IMR-90 (cell line): ENCODE measurements at regions not wholly inside any gene's neighbourhood (a gene's known extent, or its start where the extent isn't known, plus 50 kb on each side); places are given as distances from the start of the nearest gene placed in this dataset.

ENCODE experiments used
- CEBPB ChIP-seq: IDR thresholded peaks from 2 replicates; pipeline ENCODE4 v1.6.1; 2012; ENCODE audit warnings: low read depth, low read length, improper control_type of control experiment
- CHD1 ChIP-seq: IDR thresholded peaks from 2 replicates; pipeline ENCODE4 v1.6.1; 2012; ENCODE audit warnings: low read depth, low read length, improper control_type of control experiment
- MAFK ChIP-seq: IDR thresholded peaks from 2 replicates; pipeline ENCODE4 v1.6.1; 2012; ENCODE audit warnings: low read depth, low read length, improper control_type of control experiment
- MXI1 ChIP-seq: IDR thresholded peaks from 2 replicates; pipeline ENCODE4 v1.6.1; 2012; ENCODE audit warnings: low read depth, mild to moderate bottlenecking, low read length, moderate library complexity, borderline replicate concordance
- NFE2L2 ChIP-seq: fragments of 150-350 bp; IDR thresholded peaks from 2 replicates; pipeline ENCODE4 v1.6.1; 2016; ENCODE audit warnings: low read depth, mild to moderate bottlenecking, low read length
- POLR2A ChIP-seq: IDR thresholded peaks from 2 replicates; pipeline ENCODE4 v1.6.1; 2012; ENCODE audit warnings: mild to moderate bottlenecking, low read depth, low read length
- RAD21 ChIP-seq: IDR thresholded peaks from 2 replicates; pipeline ENCODE4 v1.6.1; 2012; ENCODE audit warnings: low read length, improper control_type of control experiment
- RFX5 ChIP-seq: IDR thresholded peaks from 2 replicates; pipeline ENCODE4 v1.8.0; 2012; ENCODE audit warnings: low read depth, mild to moderate bottlenecking, low read length, moderate library complexity
- SMC3 ChIP-seq: fragments of 150-350 bp; IDR thresholded peaks from 2 replicates; pipeline ENCODE4 v1.6.1; 2016; ENCODE audit warnings: low read depth, mild to moderate bottlenecking, antibody characterized with exemption, low read length, moderate library complexity
- TF ChIP-seq, protein P1 (sequence below): conservative IDR thresholded peaks from 2 replicates; pipeline ENCODE4 v1.5.1; 2012; ENCODE audit warnings: mild to moderate bottlenecking, low read depth, low read length, improper control_type of control experiment
- TF ChIP-seq, protein P2 (sequence below): fragments of 150-350 bp; IDR thresholded peaks from 2 replicates; pipeline ENCODE4 v1.6.1; 2016; ENCODE audit warnings: low read depth, mild to moderate bottlenecking, low read length, moderate library complexity, borderline replicate concordance

DNA sequence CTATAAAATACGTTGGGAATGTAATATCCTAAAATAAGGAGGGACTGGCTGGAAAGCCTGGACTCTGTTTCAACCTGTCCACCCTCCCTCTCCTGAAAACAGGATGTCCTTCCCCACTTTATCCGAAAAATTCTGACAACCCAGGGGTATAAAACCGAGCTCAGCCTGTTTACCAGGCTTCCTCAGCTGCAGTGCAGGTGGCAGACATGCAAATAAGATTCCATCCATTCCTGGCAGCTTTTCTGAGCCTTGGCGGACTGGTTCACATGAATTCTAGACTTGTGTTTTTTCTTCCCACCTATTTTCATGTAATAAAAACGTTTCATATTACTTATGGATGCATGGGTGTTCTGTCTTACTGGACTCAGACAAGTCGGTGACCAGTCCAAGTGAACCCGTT is 479.3 kb downstream of the KCNJ18 start:
- TF ChIP-seq POLR2A (no peak), CEBPB (no peak), MAFK (no peak), RAD21 (no peak), MXI1 (no peak), NFE2L2 (no peak), CHD1 (no peak), RFX5 (no peak), SMC3 (no peak)
- TF ChIP-seq, protein P1, sequence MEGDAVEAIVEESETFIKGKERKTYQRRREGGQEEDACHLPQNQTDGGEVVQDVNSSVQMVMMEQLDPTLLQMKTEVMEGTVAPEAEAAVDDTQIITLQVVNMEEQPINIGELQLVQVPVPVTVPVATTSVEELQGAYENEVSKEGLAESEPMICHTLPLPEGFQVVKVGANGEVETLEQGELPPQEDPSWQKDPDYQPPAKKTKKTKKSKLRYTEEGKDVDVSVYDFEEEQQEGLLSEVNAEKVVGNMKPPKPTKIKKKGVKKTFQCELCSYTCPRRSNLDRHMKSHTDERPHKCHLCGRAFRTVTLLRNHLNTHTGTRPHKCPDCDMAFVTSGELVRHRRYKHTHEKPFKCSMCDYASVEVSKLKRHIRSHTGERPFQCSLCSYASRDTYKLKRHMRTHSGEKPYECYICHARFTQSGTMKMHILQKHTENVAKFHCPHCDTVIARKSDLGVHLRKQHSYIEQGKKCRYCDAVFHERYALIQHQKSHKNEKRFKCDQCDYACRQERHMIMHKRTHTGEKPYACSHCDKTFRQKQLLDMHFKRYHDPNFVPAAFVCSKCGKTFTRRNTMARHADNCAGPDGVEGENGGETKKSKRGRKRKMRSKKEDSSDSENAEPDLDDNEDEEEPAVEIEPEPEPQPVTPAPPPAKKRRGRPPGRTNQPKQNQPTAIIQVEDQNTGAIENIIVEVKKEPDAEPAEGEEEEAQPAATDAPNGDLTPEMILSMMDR: no peak
- TF ChIP-seq, protein P2, sequence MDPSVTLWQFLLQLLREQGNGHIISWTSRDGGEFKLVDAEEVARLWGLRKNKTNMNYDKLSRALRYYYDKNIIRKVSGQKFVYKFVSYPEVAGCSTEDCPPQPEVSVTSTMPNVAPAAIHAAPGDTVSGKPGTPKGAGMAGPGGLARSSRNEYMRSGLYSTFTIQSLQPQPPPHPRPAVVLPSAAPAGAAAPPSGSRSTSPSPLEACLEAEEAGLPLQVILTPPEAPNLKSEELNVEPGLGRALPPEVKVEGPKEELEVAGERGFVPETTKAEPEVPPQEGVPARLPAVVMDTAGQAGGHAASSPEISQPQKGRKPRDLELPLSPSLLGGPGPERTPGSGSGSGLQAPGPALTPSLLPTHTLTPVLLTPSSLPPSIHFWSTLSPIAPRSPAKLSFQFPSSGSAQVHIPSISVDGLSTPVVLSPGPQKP: no peak
